MCF 10A (cell line): ENCODE measurements at regions not wholly inside any gene's neighbourhood (a gene's known extent, or its start where the extent isn't known, plus 50 kb on each side); places are given as distances from the start of the nearest gene placed in this dataset.
A peak's percentile ranks its signal among the peaks of the same experiment; 100 is the strongest.

Source experiments
- BruUV-seq: library from RNA; stranded (reverse); fragments of 400-500 nt; replicated peaks from 2 replicates; lab custom pipeline; 2021; lab: Mats Ljungman, UMichigan
- CTCF ChIA-PET: fragments of 300-600 bp; sonication (Branson Sonifier 250); formaldehyde crosslinking; extraction: SDS; loops from one replicate; lab custom pipeline; 2021; ENCODE audit warnings: antibody characterized with exemption, inconsistent platforms; lab: Yijun Ruan, JAX
- POLR2A ChIA-PET: fragments of 300-600, 350-650 bp; sonication (Branson Sonifier 250); formaldehyde crosslinking; extraction: SDS; loops from one replicate; lab custom pipeline; 2020; ENCODE audit warnings: antibody characterized with exemption, inconsistent platforms; lab: Yijun Ruan, JAX
- DNase-seq: peaks from one replicate; pipeline ENCODE4 v3.0.0-alpha.2; 2018; ENCODE audit not compliant: unreplicated experiment
- H3K27ac Mint-ChIP-seq: one replicate; pipeline ENCODE4 v1.8.0; 2022; ENCODE audit warnings: mild to moderate bottlenecking, low read depth, mixed read lengths; ENCODE audit not compliant: unreplicated experiment
- H3K27me3 Mint-ChIP-seq: one replicate; pipeline ENCODE4 v1.8.0; 2022; ENCODE audit warnings: mixed read lengths; ENCODE audit not compliant: insufficient read depth, unreplicated experiment
- H3K36me3 Mint-ChIP-seq: one replicate; pipeline ENCODE4 v1.8.0; 2022; ENCODE audit warnings: mild to moderate bottlenecking, moderate library complexity, mixed read lengths; ENCODE audit not compliant: insufficient read depth, unreplicated experiment
- H3K4me1 Mint-ChIP-seq: one replicate; pipeline ENCODE4 v1.8.0; 2022; ENCODE audit warnings: mixed read lengths; ENCODE audit not compliant: insufficient read depth, unreplicated experiment
- H3K4me3 Mint-ChIP-seq: one replicate; pipeline ENCODE4 v1.8.0; 2022; ENCODE audit warnings: mild to moderate bottlenecking, moderate library complexity, mixed read lengths; ENCODE audit not compliant: unreplicated experiment
- H3K9me3 Mint-ChIP-seq: one replicate; pipeline ENCODE4 v1.8.0; 2022; ENCODE audit warnings: mixed read lengths; ENCODE audit not compliant: unreplicated experiment
- intact Hi-C: fragments of 100-400 bp; cut with micrococcal nuclease; formaldehyde crosslinking; loops from 2 replicates; pipeline ENCODE4 v1.14.1; 2022
- TF ChIP-seq, protein P1 (sequence below): fragments of 200-600 bp; IDR thresholded peaks from one replicate; pipeline ENCODE4 v1.8.0; 2022; ENCODE audit warnings: antibody characterized with exemption, mild to moderate bottlenecking; ENCODE audit not compliant: unreplicated experiment

DNA sequence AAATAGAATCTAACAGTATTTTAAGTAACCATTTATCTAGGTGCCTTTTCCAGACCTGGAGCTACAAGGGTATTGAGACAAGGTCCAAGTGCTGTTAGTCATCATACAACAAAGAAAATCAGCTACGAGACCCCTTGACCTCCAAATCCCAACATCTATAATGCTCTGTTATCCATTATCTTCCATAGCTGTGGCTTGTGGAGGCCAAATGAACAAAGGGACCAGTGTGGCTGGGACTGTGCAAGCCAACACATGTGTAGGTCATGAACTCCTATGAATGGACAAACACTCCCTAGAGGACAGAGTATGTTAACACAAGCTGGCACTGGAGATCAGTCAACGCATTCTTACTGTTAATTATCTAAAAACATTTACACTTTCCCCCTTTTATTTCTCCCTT, 374.5 kb downstream of the EMP1 start:
- H3K4me3 Mint-ChIP-seq = no peak overlapping the region
- H3K27ac Mint-ChIP-seq = no peak overlapping the region
- peaks cover 16% of the 10 kb centered on the region for H3K4me1 Mint-ChIP-seq
- POLR2A ChIA-PET = no interaction called here
- CTCF ChIA-PET = interaction anchor here (0.5 to 0.7 kb wide), 3 partner anchors 69 to 551 kb away, joined by 3 to 7 read pairs (median 4); no protein-coding TSS in a partner anchor
- no peak for DNase-seq
- no peaks in the 10 kb centered on the region for H3K36me3 Mint-ChIP-seq
- intact Hi-C loops = no loop called here
- BruUV-seq = no TSS peak
- no peaks in the 10 kb centered on the region for H3K9me3 Mint-ChIP-seq
- H3K27me3 Mint-ChIP-seq = peaks cover 19% of the 10 kb centered on the region
- TF ChIP-seq, protein P1, sequence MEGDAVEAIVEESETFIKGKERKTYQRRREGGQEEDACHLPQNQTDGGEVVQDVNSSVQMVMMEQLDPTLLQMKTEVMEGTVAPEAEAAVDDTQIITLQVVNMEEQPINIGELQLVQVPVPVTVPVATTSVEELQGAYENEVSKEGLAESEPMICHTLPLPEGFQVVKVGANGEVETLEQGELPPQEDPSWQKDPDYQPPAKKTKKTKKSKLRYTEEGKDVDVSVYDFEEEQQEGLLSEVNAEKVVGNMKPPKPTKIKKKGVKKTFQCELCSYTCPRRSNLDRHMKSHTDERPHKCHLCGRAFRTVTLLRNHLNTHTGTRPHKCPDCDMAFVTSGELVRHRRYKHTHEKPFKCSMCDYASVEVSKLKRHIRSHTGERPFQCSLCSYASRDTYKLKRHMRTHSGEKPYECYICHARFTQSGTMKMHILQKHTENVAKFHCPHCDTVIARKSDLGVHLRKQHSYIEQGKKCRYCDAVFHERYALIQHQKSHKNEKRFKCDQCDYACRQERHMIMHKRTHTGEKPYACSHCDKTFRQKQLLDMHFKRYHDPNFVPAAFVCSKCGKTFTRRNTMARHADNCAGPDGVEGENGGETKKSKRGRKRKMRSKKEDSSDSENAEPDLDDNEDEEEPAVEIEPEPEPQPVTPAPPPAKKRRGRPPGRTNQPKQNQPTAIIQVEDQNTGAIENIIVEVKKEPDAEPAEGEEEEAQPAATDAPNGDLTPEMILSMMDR = no peak

DNA sequence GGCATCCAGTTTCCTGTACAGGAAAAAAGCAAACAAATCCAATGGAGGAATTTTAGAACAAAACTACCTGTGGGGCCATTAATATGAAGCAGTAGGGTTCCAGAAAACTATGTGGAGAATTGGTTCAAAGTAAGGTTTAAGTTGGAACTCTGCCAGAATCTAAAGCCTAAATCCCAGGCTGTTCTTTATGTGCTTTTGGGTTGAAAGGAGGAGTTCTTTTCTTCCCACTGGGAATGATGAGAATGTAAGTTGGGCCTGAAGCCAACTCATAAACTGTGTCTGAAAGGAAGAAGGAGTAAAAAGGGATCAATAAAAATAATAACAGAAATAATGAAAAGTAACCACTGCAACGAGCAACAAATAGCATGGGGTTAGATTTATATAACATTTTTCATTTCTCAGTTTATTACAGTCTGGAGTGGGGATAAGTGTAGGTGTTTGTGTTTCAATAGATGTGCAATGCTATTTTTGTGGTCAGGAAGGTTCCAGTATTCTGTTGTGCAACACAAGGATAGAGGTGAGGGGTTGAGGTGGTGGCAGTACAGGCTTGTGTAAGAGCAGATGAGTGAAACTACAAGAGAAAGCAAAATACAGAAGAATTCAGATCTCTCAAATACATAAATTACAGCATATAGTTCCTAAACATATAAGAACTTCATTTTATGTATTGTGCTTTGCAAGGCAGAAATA, 373.6 kb downstream of the EMP1 start:
- peak; percentile 69 for DNase-seq
- no peaks in the 10 kb centered on the region for H3K36me3 Mint-ChIP-seq
- H3K9me3 Mint-ChIP-seq = no peaks in the 10 kb centered on the region
- H3K27me3 Mint-ChIP-seq = peaks cover 19% of the 10 kb centered on the region
- BruUV-seq = no TSS peak
- intact Hi-C loops = no loop called here
- H3K27ac Mint-ChIP-seq = no peak overlapping the region
- CTCF ChIA-PET = interaction anchor here (0.5 kb wide), 1 partner anchor 550 kb away, joined by 3 read pairs; no protein-coding TSS in a partner anchor
- TF ChIP-seq, protein P1 = no peak
- POLR2A ChIA-PET = no interaction called here
- H3K4me1 Mint-ChIP-seq = peaks cover 16% of the 10 kb centered on the region
- H3K4me3 Mint-ChIP-seq = no peak overlapping the region

DNA sequence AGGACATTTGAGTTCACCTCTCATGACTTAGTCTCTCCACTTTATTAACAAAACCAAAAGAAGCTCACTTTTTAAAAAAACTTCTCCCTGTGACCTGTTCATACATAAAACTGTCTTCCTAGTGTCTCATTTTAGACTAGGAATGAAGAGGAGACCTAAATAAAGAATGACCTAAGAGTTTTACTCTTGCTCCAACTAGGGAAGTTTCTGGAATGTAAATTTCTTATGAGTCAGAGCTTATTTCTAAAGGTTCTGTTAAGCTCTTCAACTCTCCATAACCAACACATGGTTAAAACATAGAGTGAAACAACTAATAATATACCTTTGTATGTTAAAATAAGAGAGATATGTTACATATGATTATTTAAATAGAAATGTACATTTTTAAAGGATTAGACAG, 369.8 kb downstream of the EMP1 start:
- peaks cover 8% of the 10 kb centered on the region for H3K9me3 Mint-ChIP-seq
- peaks cover 6% of the 10 kb centered on the region for H3K36me3 Mint-ChIP-seq
- ChIA-PET CTCF (interaction anchor here (0.5 to 1.5 kb wide), 4 partner anchors 12 to 310 kb away, joined by 3 to 5 read pairs (median 4); no protein-coding TSS in a partner anchor), POLR2A (interaction anchor here (0.9 kb wide), 1 partner anchor 8 kb away, joined by 4 read pairs; no protein-coding TSS in a partner anchor)
- BruUV-seq = no TSS peak
- no peak overlapping the region for H3K27ac Mint-ChIP-seq
- peaks cover 9% of the 10 kb centered on the region for H3K4me1 Mint-ChIP-seq
- peak; percentile 17 for DNase-seq
- no peak overlapping the region for H3K4me3 Mint-ChIP-seq
- TF ChIP-seq, protein P1 = no peak
- H3K27me3 Mint-ChIP-seq = peaks cover 19% of the 10 kb centered on the region
- intact Hi-C loops = no loop called here

DNA sequence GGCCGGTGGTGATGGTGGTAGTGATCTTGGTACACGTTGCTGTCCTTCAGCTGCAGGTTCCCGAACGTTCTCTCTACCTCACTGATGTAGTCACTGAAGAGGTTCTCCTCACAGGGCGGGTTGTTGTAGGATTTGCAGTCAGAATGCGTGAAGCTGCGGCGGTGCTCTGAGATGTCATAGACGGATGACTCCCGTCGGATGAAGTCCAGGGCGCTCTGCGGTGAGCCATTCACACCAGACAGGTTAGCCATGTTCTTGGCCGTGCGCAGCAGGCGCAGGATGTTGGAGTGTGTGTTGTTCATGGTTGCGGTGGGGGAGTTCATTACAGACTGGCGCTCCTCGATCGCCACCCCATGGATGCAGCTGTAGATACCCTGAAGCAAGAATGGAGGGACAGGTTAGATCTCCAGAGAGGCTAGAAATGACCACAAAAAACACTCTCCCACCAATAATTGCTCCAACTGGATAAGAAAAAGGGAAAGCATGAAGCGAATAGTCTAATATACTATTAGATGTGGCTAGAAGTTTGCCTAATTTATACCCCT, 367.8 kb downstream of the EMP1 start:
- peaks cover 19% of the 10 kb centered on the region for H3K27me3 Mint-ChIP-seq
- BruUV-seq = no TSS peak
- no peak overlapping the region for H3K27ac Mint-ChIP-seq
- peaks cover 6% of the 10 kb centered on the region for H3K36me3 Mint-ChIP-seq
- H3K9me3 Mint-ChIP-seq = peaks cover 8% of the 10 kb centered on the region
- TF ChIP-seq, protein P1 = no peak
- ChIA-PET CTCF (interaction anchor here (1.3 kb wide), 1 partner anchor 30 kb away, joined by 5 read pairs; no protein-coding TSS in a partner anchor), POLR2A (no interaction called here)
- no peak overlapping the region for H3K4me3 Mint-ChIP-seq
- no peak for DNase-seq
- H3K4me1 Mint-ChIP-seq = no peaks in the 10 kb centered on the region
- intact Hi-C loops = no loop called here
